Type B pancreatic cell (in vitro differentiated cells): ENCODE measurements at regions not wholly inside any gene's neighbourhood (a gene's known extent, or its start where the extent isn't known, plus 50 kb on each side); places are given as distances from the start of the nearest gene placed in this dataset.

Source experiments
- DNase-seq: peaks from one replicate; pipeline ENCODE4 v3.0.0; 2021; ENCODE audit warnings: mixed read lengths; ENCODE audit not compliant: unreplicated experiment; ENCODE audit errors: extremely low spot score
- H3K27ac Mint-ChIP-seq: 2 replicates; pipeline ENCODE4 v1.8.0; 2021; ENCODE audit warnings: mild to moderate bottlenecking, mixed read lengths
- H3K27me3 Mint-ChIP-seq: 2 replicates; pipeline ENCODE4 v1.8.0; 2021; ENCODE audit warnings: mixed read lengths
- H3K36me3 Mint-ChIP-seq: 2 replicates; pipeline ENCODE4 v1.8.0; 2021; ENCODE audit warnings: mixed read lengths
- H3K4me1 Mint-ChIP-seq: one replicate; pipeline ENCODE4 v1.8.0; 2021; ENCODE audit warnings: mixed read lengths; ENCODE audit not compliant: unreplicated experiment
- H3K4me3 Mint-ChIP-seq: 2 replicates; pipeline ENCODE4 v1.8.0; 2021; ENCODE audit warnings: mild to moderate bottlenecking, mixed read lengths
- H3K9me3 Mint-ChIP-seq: 2 replicates; pipeline ENCODE4 v1.8.0; 2021; ENCODE audit warnings: mixed read lengths
- TF ChIP-seq, protein P1 (sequence below): fragments of 200-600 bp; sonication (generic); conservative IDR thresholded peaks from 2 replicates; pipeline ENCODE4 v1.5.0; 2021; ENCODE audit warnings: antibody characterized with exemption, mild to moderate bottlenecking

DNA sequence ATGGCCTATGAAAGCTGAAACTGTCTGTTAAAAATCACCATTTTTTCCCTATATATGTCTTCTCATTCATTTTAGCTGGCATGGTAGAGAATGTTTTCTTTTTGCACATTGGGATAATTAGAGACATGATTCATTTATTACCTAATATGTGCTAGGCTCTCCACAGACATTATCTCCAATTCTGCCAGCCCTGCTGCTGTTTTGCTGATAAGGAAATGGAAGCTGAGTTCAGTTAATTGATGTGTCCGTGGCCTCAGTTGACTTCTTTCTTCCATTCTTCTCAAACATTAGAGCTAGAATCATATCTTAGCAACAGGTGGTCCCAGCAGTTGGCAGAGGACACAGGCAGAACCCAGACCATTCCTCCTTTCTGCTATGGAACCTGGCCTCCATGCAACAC is 644.1 kb upstream of the CITED2 start:
- Mint-ChIP-seq H3K27ac (no peak overlapping the region), H3K4me1 (peaks cover 8% of the 10 kb centered on the region), H3K27me3 (no peaks in the 10 kb centered on the region), H3K9me3 (peaks cover 34% of the 10 kb centered on the region), H3K36me3 (peaks cover 12% of the 10 kb centered on the region), H3K4me3 (no peak overlapping the region)
- TF ChIP-seq, protein P1, sequence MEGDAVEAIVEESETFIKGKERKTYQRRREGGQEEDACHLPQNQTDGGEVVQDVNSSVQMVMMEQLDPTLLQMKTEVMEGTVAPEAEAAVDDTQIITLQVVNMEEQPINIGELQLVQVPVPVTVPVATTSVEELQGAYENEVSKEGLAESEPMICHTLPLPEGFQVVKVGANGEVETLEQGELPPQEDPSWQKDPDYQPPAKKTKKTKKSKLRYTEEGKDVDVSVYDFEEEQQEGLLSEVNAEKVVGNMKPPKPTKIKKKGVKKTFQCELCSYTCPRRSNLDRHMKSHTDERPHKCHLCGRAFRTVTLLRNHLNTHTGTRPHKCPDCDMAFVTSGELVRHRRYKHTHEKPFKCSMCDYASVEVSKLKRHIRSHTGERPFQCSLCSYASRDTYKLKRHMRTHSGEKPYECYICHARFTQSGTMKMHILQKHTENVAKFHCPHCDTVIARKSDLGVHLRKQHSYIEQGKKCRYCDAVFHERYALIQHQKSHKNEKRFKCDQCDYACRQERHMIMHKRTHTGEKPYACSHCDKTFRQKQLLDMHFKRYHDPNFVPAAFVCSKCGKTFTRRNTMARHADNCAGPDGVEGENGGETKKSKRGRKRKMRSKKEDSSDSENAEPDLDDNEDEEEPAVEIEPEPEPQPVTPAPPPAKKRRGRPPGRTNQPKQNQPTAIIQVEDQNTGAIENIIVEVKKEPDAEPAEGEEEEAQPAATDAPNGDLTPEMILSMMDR, result no peak
- DNase-seq, result no peak

DNA sequence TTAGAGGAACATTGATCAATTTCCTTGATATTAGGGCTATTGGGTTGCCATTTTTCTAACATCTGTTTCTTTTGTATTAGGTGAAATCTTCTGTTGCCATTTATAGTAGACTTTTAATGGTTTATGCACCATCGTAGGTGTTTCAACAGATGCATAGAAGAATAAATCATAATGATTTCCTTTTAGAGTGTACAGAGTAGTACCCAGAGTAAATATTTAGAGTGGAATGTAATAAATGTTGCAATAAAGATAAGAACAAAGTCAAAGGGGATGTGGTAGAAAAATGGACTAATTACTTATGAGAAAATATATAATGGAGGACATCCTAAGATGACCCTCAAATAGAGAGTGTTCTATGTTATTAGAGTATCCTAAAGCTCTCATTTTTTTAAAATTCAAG is 643.0 kb upstream of the CITED2 start:
- Mint-ChIP-seq H3K9me3 (peaks cover 32% of the 10 kb centered on the region), H3K27ac (no peak overlapping the region), H3K4me1 (peaks cover 8% of the 10 kb centered on the region), H3K36me3 (peaks cover 12% of the 10 kb centered on the region), H3K27me3 (no peaks in the 10 kb centered on the region), H3K4me3 (no peak overlapping the region)
- no peak for DNase-seq
- TF ChIP-seq, protein P1, result no peak

DNA sequence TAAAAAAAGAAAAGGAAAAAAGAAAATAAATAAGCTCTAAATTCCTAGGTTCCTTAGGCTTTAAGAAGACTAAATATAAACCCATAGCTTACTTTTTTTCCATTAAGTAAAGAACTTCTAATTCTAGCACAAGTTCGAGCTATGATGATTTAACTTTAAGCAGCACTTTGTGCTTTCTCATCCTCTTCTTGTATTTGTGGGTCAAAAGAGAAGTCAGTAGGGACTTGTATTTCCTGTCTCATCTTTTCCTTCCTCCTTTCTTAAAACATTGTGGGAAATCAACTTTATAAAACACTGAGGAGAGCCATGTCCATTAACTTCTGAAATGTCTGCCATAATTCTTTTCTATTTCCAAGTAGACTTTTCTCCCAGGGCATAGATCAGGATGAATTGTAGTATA is 637.7 kb upstream of the CITED2 start:
- no peak for DNase-seq
- no peaks in the 10 kb centered on the region for H3K36me3 Mint-ChIP-seq
- no peak overlapping the region for H3K4me3 Mint-ChIP-seq
- TF ChIP-seq, protein P1, result no peak
- no peak overlapping the region for H3K27ac Mint-ChIP-seq
- H3K27me3 Mint-ChIP-seq, result no peaks in the 10 kb centered on the region
- peaks cover 17% of the 10 kb centered on the region for H3K9me3 Mint-ChIP-seq
- H3K4me1 Mint-ChIP-seq, result peaks cover 27% of the 10 kb centered on the region

DNA sequence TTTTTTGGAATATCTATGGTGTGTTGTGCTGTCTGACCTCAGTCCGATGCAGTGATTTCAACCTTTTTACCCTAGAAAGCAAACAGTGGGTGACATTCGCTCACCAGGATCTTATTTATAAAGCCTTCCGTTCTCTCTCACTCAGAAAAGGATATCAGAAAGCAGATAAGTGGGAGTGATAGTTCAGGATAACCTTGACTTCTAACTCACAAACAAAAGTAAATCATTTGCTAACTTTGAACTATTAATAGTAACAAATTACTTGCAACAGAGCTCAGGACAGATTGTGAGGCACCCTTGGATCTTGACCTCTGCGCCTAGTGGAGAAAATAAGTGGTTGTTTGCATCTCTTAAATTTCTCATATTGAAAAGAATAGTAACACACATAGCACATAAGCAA is 637.1 kb upstream of the CITED2 start:
- no peak for DNase-seq
- Mint-ChIP-seq H3K27ac (peak overlapping the region; percentile 18), H3K36me3 (no peaks in the 10 kb centered on the region), H3K4me3 (peak overlapping the region; percentile 1), H3K27me3 (no peaks in the 10 kb centered on the region), H3K9me3 (peaks cover 17% of the 10 kb centered on the region), H3K4me1 (peaks cover 27% of the 10 kb centered on the region)
- TF ChIP-seq, protein P1, result peak; percentile 25

DNA sequence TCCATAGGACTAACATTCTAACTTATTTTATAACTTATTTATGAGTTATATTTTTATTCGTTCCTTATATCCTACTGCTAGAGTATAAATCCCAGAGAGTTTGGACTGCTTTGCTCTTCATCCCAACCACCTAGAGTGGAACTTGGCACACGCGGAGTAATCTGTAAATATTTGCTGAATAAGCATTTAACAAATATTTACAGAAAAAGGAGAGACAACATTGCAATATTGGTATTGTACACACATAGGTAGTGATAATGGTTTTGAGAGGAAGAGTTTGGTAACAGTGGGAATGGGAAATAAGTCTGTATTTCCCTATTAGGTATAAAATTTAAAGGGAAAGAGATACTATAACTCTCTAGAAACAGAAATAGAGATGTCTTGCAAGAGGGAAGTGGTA is 634.8 kb upstream of the CITED2 start:
- DNase-seq, result no peak
- TF ChIP-seq, protein P1, result no peak
- Mint-ChIP-seq H3K4me1 (peaks cover 23% of the 10 kb centered on the region), H3K27ac (no peak overlapping the region), H3K9me3 (peaks cover 13% of the 10 kb centered on the region), H3K4me3 (no peak overlapping the region), H3K36me3 (no peaks in the 10 kb centered on the region), H3K27me3 (no peaks in the 10 kb centered on the region)

DNA sequence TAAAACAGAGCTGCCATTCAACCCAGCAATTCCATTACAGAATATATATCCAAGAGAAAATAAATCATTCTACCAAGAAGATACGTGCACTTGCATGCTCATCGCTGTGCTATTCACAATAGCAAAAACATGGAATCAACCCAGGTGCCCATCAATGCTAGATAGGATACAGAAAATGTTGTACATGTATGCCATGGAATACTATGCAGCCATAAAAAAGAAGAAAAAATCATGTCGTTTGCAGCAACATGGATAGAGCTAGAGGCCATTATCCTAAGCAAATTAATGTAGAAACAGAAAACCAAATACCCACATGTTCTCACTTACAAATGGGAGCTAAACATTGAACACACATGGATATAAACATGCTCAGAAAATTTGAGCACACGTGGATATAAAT is 633.1 kb upstream of the CITED2 start:
- Mint-ChIP-seq H3K4me3 (no peak overlapping the region), H3K27me3 (no peaks in the 10 kb centered on the region), H3K27ac (no peak overlapping the region), H3K4me1 (peaks cover 24% of the 10 kb centered on the region), H3K9me3 (peaks cover 8% of the 10 kb centered on the region), H3K36me3 (no peaks in the 10 kb centered on the region)
- DNase-seq, result no peak
- TF ChIP-seq, protein P1, result no peak
